ENCODE measurements at regions not wholly inside any gene's neighbourhood (a gene's known extent, or its start where the extent isn't known, plus 50 kb on each side); places are given as distances from the start of the nearest gene placed in this dataset.

- Histone ChIP-seq H4K8ac (replicated peaks; ENCODE audit: insufficient read length, low read depth, low read length) (no peak overlapping the region), H4K91ac (ENCODE audit: insufficient read length, low read depth, low read length) (no peak overlapping the region), H2BK5ac (ENCODE audit: insufficient read length, low read length) (no peak overlapping the region), H3K23me2 (ENCODE audit: insufficient read length, low read depth, low read length, poor library complexity, severe bottlenecking) (no peaks in the 10 kb centered on the region), H3K4me2 (ENCODE audit: insufficient read depth, insufficient read length, low read length) (no peak overlapping the region), H2BK120ac (ENCODE audit: low read depth, low read length, poor library complexity, severe bottlenecking) (no peak overlapping the region), H3K23ac (ENCODE audit: insufficient read length, low read depth, low read length) (no peak overlapping the region), H3K27ac (ENCODE audit: insufficient read length, low read depth, low read length) (no peak overlapping the region), H3T11ph (ENCODE audit: low read length) (no peak overlapping the region), H4K5ac (ENCODE audit: insufficient read length, low read depth, low read length) (no peak overlapping the region), H3K4me1 (ENCODE audit: insufficient read depth, low read length) (no peaks in the 10 kb centered on the region), H4K20me1 (ENCODE audit: control insufficient read depth, insufficient read depth, insufficient read length) (no peaks in the 10 kb centered on the region), H2AK5ac (ENCODE audit: insufficient read length, low read length) (no peak overlapping the region), H3K79me2 (ENCODE audit: insufficient read depth, low read length) (no peaks in the 10 kb centered on the region), H3K27me3 (ENCODE audit: insufficient read depth, low read length) (no peaks in the 10 kb centered on the region), H3K79me1 (ENCODE audit: insufficient read depth, low read depth, low read length, poor library complexity, severe bottlenecking) (no peaks in the 10 kb centered on the region), H3K14ac (ENCODE audit: insufficient read depth, low read length) (no peak overlapping the region), H3K9ac (ENCODE audit: extremely low read depth, insufficient read length, low read length) (no peak overlapping the region), H2AFZ (ENCODE audit: low read length) (no peak overlapping the region), H3K9me3 (ENCODE audit: control insufficient read depth, low read depth, low read length) (no peaks in the 10 kb centered on the region), H3K4ac (ENCODE audit: low read depth, low read length) (no peak overlapping the region), H3K18ac (ENCODE audit: insufficient read length, low read depth, low read length) (no peak overlapping the region), H2BK20ac (ENCODE audit: low read depth, low read length, poor library complexity, severe bottlenecking) (no peak overlapping the region), H3K56ac (ENCODE audit: insufficient read length, low read depth, low read length) (no peak overlapping the region), H2BK15ac (ENCODE audit: low read depth, low read length) (no peak overlapping the region), H2BK12ac (ENCODE audit: insufficient read length, low read depth, low read length) (no peak overlapping the region)
- TF ChIP-seq CTCF (conservative IDR thresholded peaks at IDR 0.05): no peak
- H3K27ac Mint-ChIP-seq: no peak overlapping the region
- no peak overlapping the region for H3K4me3 Mint-ChIP-seq
- H3K4me1 Mint-ChIP-seq: peaks cover 3 to 7% of the 10 kb centered on the region in 2 experiments
- H3K27me3 Mint-ChIP-seq (ENCODE audit: low read depth): no peaks in the 10 kb centered on the region
- peaks cover 3 to 5% of the 10 kb centered on the region in 2 experiments for H3K9me3 Mint-ChIP-seq
- DNase-seq: no peak
- WGBS (ENCODE audit: extremely low coverage, insufficient read length, low lambda C conversion rate): no CpG with 5 or more reads among the region's 3 CpGs
- peaks cover 2 to 5% (median 2%) of the 10 kb centered on the region in 3 experiments; a peak in 4 of 7 replicates for H3K36me3 Mint-ChIP-seq (ENCODE audit: insufficient read depth in 1 of 3, low read depth in 3 of 3)
These were observed 60.7 kb downstream of the NABP1 start for GRCh38 chr2:191738667-191739066.

Data from H9 (cell line).